Fibroblast of lung (primary cell): ENCODE measurements at regions not wholly inside any gene's neighbourhood (a gene's known extent, or its start where the extent isn't known, plus 50 kb on each side); places are given as distances from the start of the nearest gene placed in this dataset.

ENCODE experiments used
- CTCF ChIP-seq, 2 donors: IDR thresholded peaks in 1 of 2; conservative IDR thresholded peaks in 1 of 2; 1 replicate in 1 of 2; 2 replicates in 1 of 2; pipeline ENCODE4 v1.5.1; 2011 to 2012; ENCODE audit warnings: low read length in 2 of 2, control low read depth in 1 of 2, inconsistent platforms in 1 of 2, low read depth in 1 of 2, mild to moderate bottlenecking in 1 of 2
- EZH2 ChIP-seq: IDR thresholded peaks from 2 replicates; pipeline ENCODE4 v1.5.1; 2012; ENCODE audit warnings: low read length, control low read depth, mild to moderate bottlenecking; ENCODE audit errors: missing control alignments

- TF ChIP-seq CTCF (conservative IDR thresholded peaks at IDR 0.05 in 1 of 2, IDR thresholded peaks at IDR 0.05 in 1 of 2; ENCODE audit: low read depth in 1 of 2, low read length in 2 of 2) (no peak), EZH2 (no peak)
Measured at GRCh38 chrX:88202149-88202548, 544.9 kb upstream of the CPXCR1 start.
